ENCODE measurements at regions not wholly inside any gene's neighbourhood (a gene's known extent, or its start where the extent isn't known, plus 50 kb on each side); places are given as distances from the start of the nearest gene placed in this dataset.
A peak's percentile ranks its signal among the peaks of the same experiment; 100 is the strongest.
"Not testable (repeated sequence)": the region's sequence is repeated elsewhere in the genome, so short reads cannot be mapped to it uniquely, and the experiment has no call there.

GRCh38 chr6:4212588-4212987 is 77.2 kb upstream of the ECI2 start:
- ATAC-seq (ENCODE audit: low FRiP score in 2 of 2) (no peak), DNase-seq (no peak)
- no peaks in the 10 kb centered on the region for H3K36me3 ChIP-seq
- H3K4me3 ChIP-seq: no peak overlapping the region
- TF ChIP-seq EP300 (IDR thresholded peaks at IDR 0.05) (no peak), CTCF (IDR thresholded peaks at IDR 0.05) (no peak), POLR2AphosphoS5 (IDR thresholded peaks at IDR 0.05) (no peak), POLR2A (IDR thresholded peaks at IDR 0.05) (no peak)
- no peak overlapping the region for H3K27ac ChIP-seq
- no peaks in the 10 kb centered on the region for H3K27me3 ChIP-seq
- H3K4me1 ChIP-seq: no peaks in the 10 kb centered on the region
- WGBS, 2 donors: 79 to 90% methylated on average over 1 of the region's 1 CpG
- peaks cover 0 to 7% (median 5%) of the 10 kb centered on the region in 4 donors for H3K9me3 ChIP-seq

GRCh38 chr6:4210629-4211419 is 75.4 kb upstream of the ECI2 start:
- WGBS, 2 donors: 50 to 58% methylated on average over 4 of the region's 4 CpGs
- H3K27ac ChIP-seq: no peak overlapping the region
- no peaks in the 10 kb centered on the region for H3K27me3 ChIP-seq
- H3K9me3 ChIP-seq: peaks cover 0 to 7% (median 5%) of the 10 kb centered on the region in 4 donors
- H3K4me1 ChIP-seq: no peaks in the 10 kb centered on the region
- ATAC-seq (ENCODE audit: low FRiP score in 2 of 2): peak; percentile 76 to 88
- DNase-seq: no peak
- no peaks in the 10 kb centered on the region for H3K36me3 ChIP-seq
- TF ChIP-seq CTCF (IDR thresholded peaks at IDR 0.05) (peak; percentile 36 to 71 (median 62)), POLR2A (IDR thresholded peaks at IDR 0.05) (no peak)
- no peak overlapping the region for H3K4me3 ChIP-seq

- Histone ChIP-seq H3K9me3 (peaks cover 0 to 8% (median 3%) of the 10 kb centered on the region in 4 donors), H3K36me3 (no peaks in the 10 kb centered on the region), H3K27ac (no peak overlapping the region), H3K4me1 (no peaks in the 10 kb centered on the region), H3K27me3 (no peaks in the 10 kb centered on the region), H3K4me3 (no peak overlapping the region)
- no peak for DNase-seq
- no peak for TF ChIP-seq EP300 (IDR thresholded peaks at IDR 0.05)
- TF ChIP-seq CTCF (IDR thresholded peaks at IDR 0.05): no peak
- ATAC-seq (ENCODE audit: low FRiP score in 2 of 2): no peak
- 29 to 40% methylated on average over 2 of the region's 2 CpGs for WGBS, 2 donors
Measured at GRCh38 chr6:4209196-4209595, 73.8 kb upstream of the ECI2 start.

GRCh38 chr6:4208158-4208557 is 72.8 kb upstream of the ECI2 start:
- Histone ChIP-seq H3K27me3 (no peaks in the 10 kb centered on the region), H3K4me3 (no peak overlapping the region), H3K36me3 (no peaks in the 10 kb centered on the region), H3K27ac (no peak overlapping the region), H3K4me1 (no peaks in the 10 kb centered on the region), H3K9me3 (peaks cover 0 to 9% (median 0%) of the 10 kb centered on the region in 4 donors)
- 74 to 85% methylated on average over 2 of the region's 2 CpGs for WGBS, 2 donors
- ATAC-seq (ENCODE audit: low FRiP score in 2 of 2) (no peak), DNase-seq (no peak)
- TF ChIP-seq POLR2AphosphoS5 (IDR thresholded peaks at IDR 0.05) (no peak), CTCF (IDR thresholded peaks at IDR 0.05) (no peak), POLR2A (IDR thresholded peaks at IDR 0.05) (no peak), EP300 (IDR thresholded peaks at IDR 0.05) (no peak)

GRCh38 chr6:4203642-4204417 is 68.5 kb upstream of the ECI2 start:
- not testable (repeated sequence) for ATAC-seq (ENCODE audit: low FRiP score in 2 of 2); H3K27ac ChIP-seq; H3K9me3 ChIP-seq; H3K4me3 ChIP-seq; H3K4me1 ChIP-seq; H3K27me3 ChIP-seq; H3K36me3 ChIP-seq
- peak in 1 of 2 donors; percentile 53 for DNase-seq
- WGBS, 2 donors: 92 to 93% methylated on average over 12 to 21 of the region's 21 CpGs
